NCI-H524 treated with DMSO at 0.1 percent for 48 hours (cell line): ENCODE measurements at regions not wholly inside any gene's neighbourhood (a gene's known extent, or its start where the extent isn't known, plus 50 kb on each side); places are given as distances from the start of the nearest gene placed in this dataset.
"Not testable (repeated sequence)": the region's sequence is repeated elsewhere in the genome, so short reads cannot be mapped to it uniquely, and the experiment has no call there.

Source experiments
- DNase-seq: peaks from one replicate; lab custom pipeline; 2025; lab: John Stamatoyannopoulos, UW

- no peak for DNase-seq
Observed at GRCh38 chr10:4437791-4438190, 388.2 kb upstream of the AKR1E2 start.

DNA sequence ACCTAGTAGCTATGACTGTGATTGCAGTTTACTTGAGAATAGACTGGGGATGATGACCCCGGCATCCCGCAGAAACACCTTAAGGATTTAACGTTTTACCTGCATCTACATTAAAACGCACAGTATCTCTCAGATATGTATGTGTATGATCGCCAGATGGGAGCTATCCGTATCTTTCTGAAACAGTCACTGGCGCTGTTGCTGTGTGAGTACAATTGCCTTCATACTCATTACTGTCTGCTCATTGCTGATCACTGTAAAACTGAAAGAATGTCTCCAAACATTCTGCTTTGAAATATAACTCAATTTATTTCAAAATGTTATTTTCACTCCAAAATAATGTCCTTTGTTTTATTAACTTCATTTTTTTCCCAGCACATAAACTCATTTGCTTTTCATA lies 388.9 kb upstream of the AKR1E2 start:
- DNase-seq: no peak

GRCh38 chr10:4436103-4436502 lies 389.9 kb upstream of the AKR1E2 start:
- no peak for DNase-seq

GRCh38 chr10:4434516-4435071 lies 391.4 kb upstream of the AKR1E2 start:
- no peak for DNase-seq

DNA sequence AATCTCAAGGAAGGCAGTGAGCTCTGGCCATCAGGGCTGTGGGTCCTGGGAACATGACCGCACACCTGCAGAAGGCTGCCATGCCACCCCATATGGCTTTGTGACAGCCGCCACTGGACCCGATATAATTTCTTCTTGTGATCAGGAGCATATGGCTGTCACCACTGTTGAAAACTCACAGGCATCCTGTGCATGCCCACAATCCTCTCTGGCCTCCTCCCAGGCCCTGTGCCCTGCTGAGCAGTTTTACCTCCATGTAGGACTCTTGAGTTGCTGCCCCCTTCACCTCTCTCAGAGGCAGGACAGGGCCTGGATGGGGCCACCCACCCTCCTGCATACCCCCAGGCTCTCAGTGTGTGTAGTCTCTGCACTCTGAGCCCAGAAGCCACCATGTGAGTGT lies 391.9 kb upstream of the AKR1E2 start:
- DNase-seq: no peak

- no peak for DNase-seq
Observed at GRCh38 chr10:4431114-4431863, 394.7 kb upstream of the AKR1E2 start.

DNA sequence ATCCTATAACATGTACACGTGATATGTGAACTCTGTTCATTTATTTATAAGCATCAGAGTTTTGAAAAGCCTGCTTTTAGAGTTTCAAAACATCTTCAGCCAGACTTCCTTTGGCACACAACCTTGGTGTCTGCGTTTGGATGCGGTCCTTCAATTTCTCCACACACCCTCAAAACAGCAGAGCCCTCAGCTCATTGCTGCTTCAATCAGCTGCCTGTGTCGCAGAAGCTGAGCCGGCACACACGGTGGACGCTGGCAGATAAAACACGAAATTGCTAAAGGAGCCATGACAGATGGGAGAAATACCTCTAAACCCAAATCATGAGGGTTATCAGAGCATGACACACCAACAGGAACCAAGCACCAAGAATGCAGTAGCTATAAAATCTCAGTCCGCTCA lies 396.4 kb upstream of the AKR1E2 start:
- DNase-seq: no peak

DNA sequence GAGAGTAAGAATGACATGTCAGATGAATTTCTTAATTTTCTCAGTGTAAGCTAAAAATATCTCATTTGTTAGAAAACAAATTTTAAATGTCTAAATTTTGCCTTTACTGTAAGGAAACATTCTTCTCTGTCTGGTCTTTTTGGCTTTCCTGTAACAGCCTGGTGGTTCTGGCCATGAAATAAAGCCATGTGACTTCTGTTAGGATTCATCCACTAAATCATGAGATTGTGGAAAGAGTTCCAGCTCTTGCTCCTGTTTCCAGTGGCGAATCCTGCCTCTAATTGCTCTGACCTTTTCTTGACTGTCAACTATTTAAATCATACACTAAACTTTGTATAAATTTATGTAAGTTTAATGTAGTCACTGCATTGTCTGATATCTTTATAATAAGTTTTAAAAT lies 398.5 kb upstream of the AKR1E2 start:
- DNase-seq: no peak

DNA sequence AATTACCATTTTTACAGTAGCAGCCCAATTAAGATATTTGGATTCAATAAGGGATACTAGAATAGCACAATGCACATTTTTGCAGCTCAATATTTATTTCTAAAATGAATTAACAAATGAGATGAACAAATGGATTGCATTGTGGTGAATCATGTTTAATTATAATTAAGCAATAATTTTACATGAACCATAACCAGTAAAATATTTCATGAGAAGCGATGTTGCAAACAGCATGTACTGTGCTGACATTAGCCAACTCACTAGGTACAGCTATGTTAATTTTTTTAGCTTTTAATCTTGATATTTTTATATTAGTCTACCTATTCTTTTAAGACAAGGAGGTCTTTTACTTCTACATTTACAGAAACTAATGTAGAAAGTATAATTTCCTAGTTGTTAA lies 399.1 kb upstream of the AKR1E2 start:
- no peak for DNase-seq

- DNase-seq: no peak
Observed at GRCh38 chr10:4409319-4409718, 416.7 kb upstream of the AKR1E2 start.

DNA sequence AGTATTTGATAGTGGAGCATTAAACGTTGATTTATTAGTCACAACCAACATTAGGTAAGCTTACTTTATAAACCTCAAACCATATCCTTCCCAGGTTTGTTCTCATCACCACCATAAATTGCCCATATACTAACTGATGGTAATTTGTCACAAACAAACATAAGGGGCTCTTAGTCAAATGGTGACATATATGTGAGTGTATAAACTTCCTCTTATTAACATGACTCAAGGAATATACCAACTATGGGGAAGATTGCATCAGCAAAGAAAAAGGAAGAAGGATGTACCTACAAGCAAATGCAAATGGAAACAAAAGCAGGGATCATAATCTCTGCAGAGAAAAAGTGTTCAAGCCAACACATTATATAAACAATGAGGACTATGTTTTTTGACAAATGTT lies 418.2 kb upstream of the AKR1E2 start:
- DNase-seq: no peak

GRCh38 chr10:4405828-4406227 lies 420.2 kb upstream of the AKR1E2 start:
- no peak for DNase-seq

DNA sequence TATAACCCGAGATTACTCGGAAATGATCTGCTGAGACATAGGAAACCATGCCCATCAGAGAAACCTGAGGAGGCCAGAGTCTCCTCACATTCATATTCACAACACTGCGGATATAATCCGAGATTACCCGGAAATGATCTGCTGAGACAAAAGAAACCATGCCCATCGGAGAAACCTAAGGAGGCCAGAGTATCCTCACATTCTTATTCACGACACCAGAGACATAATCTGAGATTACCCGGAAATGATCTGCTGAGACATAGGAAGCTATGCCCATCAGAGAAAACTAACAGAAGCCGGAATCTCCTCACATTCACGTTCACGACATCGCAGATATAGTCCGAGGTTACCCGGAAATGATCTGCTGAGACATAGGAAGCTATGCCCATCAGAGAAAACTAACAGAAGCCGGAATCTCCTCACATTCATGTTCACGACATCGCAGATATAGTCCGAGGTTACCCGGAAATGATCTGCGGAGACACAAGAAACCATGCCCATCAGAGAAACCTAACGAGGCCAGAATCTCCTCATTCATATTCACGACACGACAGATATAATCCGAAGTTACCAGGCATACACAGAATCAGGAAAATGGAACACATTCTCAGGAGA lies 422.3 kb upstream of the AKR1E2 start:
- no peak for DNase-seq

GRCh38 chr10:4401080-4401479 lies 424.9 kb upstream of the AKR1E2 start:
- DNase-seq: not testable (repeated sequence)

- no peak for DNase-seq
Observed at GRCh38 chr10:4399556-4399955, 426.5 kb upstream of the AKR1E2 start.

GRCh38 chr10:4398602-4399001 lies 427.4 kb upstream of the AKR1E2 start:
- no peak for DNase-seq

DNA sequence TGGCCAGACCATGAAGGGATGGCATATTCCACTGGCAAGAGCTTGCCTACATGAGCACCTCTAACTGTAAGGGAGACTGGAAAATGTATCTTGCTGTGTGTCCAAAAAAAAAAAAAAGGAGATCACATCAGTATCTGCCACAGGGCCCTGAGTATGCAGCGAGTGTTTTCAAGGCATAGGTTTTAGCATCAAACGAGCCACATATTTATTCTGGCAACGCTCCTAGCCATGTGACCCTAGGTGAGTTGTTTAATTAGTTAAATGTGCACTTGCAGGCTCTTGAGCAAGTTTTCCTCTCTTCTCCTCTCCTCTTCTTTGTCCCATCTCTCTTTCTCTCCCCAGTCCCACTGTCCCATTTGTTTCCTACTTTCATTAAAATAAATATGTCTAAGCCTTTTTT lies 428.7 kb upstream of the AKR1E2 start:
- no peak for DNase-seq

- no peak for DNase-seq
Observed at GRCh38 chr10:4396401-4397283, 429.4 kb upstream of the AKR1E2 start.

DNA sequence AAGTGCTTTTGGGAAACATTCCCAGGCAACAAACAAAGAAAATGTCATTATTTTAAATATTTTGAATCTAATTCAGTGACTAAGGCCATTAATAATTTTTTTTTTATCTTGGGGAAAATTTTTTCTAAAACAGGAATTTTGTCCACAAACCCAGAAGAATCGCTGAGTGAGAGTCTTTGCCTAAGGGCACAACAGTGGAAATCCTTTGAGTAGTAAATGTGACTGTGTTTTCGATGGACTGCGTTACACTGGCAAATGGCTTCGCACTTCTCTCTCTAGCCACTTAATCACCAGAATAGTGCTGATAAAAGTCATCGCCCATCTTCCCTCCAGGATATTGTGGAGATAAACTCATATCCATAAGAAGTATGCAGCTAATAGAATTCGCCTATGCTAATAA lies 430.3 kb upstream of the AKR1E2 start:
- DNase-seq: no peak

DNA sequence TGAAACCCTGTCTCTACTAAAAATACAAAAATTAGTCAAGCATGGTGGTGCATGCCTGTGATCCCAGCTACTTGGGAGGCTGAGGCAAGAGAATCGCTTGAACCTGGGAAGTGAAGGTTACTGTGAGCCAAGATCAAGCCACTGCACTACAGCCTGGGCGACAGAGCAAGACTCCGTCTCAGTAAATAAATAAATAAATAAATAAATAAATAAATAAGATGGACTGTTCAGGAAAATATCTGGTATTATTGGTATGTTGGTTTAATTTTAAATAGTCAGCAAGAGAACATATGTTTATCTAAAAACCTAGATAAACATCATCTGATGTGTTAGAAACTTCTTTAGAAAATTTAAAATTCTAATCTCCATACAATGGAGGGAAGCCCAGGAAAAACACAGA lies 431.6 kb upstream of the AKR1E2 start:
- not testable (repeated sequence) for DNase-seq

GRCh38 chr10:4391683-4392082 lies 434.3 kb upstream of the AKR1E2 start:
- DNase-seq: no peak

- no peak for DNase-seq
Observed at GRCh38 chr10:4390219-4390618, 435.8 kb upstream of the AKR1E2 start.
